Loucy (cell line): ENCODE measurements at regions not wholly inside any gene's neighbourhood (a gene's known extent, or its start where the extent isn't known, plus 50 kb on each side); places are given as distances from the start of the nearest gene placed in this dataset.

Experiments used
- H2AFZ ChIP-seq: fragments of 200-600 bp; sonication (generic); 2 replicates; pipeline ENCODE4 v1.6.0; 2016; ENCODE audit warnings: antibody characterized with exemption, mild to moderate bottlenecking, low read length, moderate library complexity
- H3F3A ChIP-seq: fragments of 200-600 bp; 2 replicates; pipeline ENCODE4 v1.6.0; 2016; ENCODE audit warnings: antibody characterized with exemption, low read depth, mild to moderate bottlenecking
- H3K27me3 ChIP-seq: fragments of 200-600 bp; sonication (generic); 2 replicates; pipeline ENCODE4 v1.6.1; 2014; ENCODE audit warnings: low read length, mild to moderate bottlenecking; ENCODE audit not compliant: insufficient read depth, poor library complexity, severe bottlenecking
- H3K36me3 ChIP-seq: fragments of 200-600 bp; sonication (generic); 2 replicates; pipeline ENCODE4 v1.6.1; 2016; ENCODE audit warnings: low read length; ENCODE audit not compliant: insufficient read depth
- H3K4me1 ChIP-seq: fragments of 200-600 bp; sonication (generic); 2 replicates; pipeline ENCODE4 v1.5.1; 2014; ENCODE audit warnings: low read length, mild to moderate bottlenecking; ENCODE audit not compliant: insufficient read depth, poor library complexity, severe bottlenecking
- H3K4me2 ChIP-seq: fragments of 200-600 bp; sonication (generic); 2 replicates; pipeline ENCODE4 v1.6.0; 2014; ENCODE audit warnings: antibody characterized with exemption, low read length, low read depth, mild to moderate bottlenecking; ENCODE audit not compliant: poor library complexity, severe bottlenecking
- H3K4me3 ChIP-seq: fragments of 200-600 bp; sonication (generic); 2 replicates; pipeline ENCODE4 v1.5.1; 2014; ENCODE audit warnings: low read length, mild to moderate bottlenecking, mixed read lengths; ENCODE audit not compliant: poor library complexity, severe bottlenecking
- H3K79me2 ChIP-seq: fragments of 200-600 bp; sonication (generic); 2 replicates; pipeline ENCODE4 v1.6.1; 2014; ENCODE audit warnings: low read length; ENCODE audit not compliant: insufficient read depth
- H3K9ac ChIP-seq: fragments of 200-600 bp; sonication (generic); 2 replicates; pipeline ENCODE4 v1.6.0; 2014; ENCODE audit warnings: mild to moderate bottlenecking, low read depth, low read length, moderate library complexity; ENCODE audit not compliant: poor library complexity, severe bottlenecking
- H3K9me2 ChIP-seq: fragments of 200-600 bp; sonication (generic); replicated peaks from 2 replicates; pipeline ENCODE4 v1.6.1; 2016; ENCODE audit warnings: low read depth, low read length, mixed read lengths
- H3K9me3 ChIP-seq: fragments of 200-600 bp; sonication (generic); 2 replicates; pipeline ENCODE4 v1.6.1; 2014; ENCODE audit warnings: mild to moderate bottlenecking, antibody characterized with exemption, low read length, low read depth; ENCODE audit not compliant: insufficient read depth
- H4K20me1 ChIP-seq: fragments of 200-600 bp; sonication (generic); 2 replicates; pipeline ENCODE4 v1.6.0; 2014; ENCODE audit warnings: antibody characterized with exemption, low read length, mild to moderate bottlenecking; ENCODE audit not compliant: insufficient read depth, poor library complexity, severe bottlenecking
- CTCF ChIP-seq: fragments of 200-600 bp; sonication (generic); conservative IDR thresholded peaks from 2 replicates; pipeline ENCODE4 v1.5.1; 2014; ENCODE audit warnings: mild to moderate bottlenecking, antibody characterized with exemption, low read length
- EZH2phosphoT487 ChIP-seq: fragments of 200-600 bp; IDR thresholded peaks from 2 replicates; pipeline ENCODE4 v1.6.1; 2018; ENCODE audit warnings: antibody characterized with exemption, mild to moderate bottlenecking, moderate library complexity, borderline replicate concordance

- Histone ChIP-seq H3F3A (no peaks in the 10 kb centered on the region), H3K36me3 (no peaks in the 10 kb centered on the region), H3K4me2 (no peak overlapping the region), H3K4me3 (no peak overlapping the region), H3K9me3 (peaks cover 4% of the 10 kb centered on the region; the same call in 1 of the 2 replicates), H4K20me1 (no peaks in the 10 kb centered on the region), H3K79me2 (no peaks in the 10 kb centered on the region), H3K4me1 (no peaks in the 10 kb centered on the region), H3K9ac (no peak overlapping the region), H3K9me2 (no peaks in the 10 kb centered on the region), H2AFZ (no peak overlapping the region), H3K27me3 (no peaks in the 10 kb centered on the region)
- TF ChIP-seq EZH2phosphoT487 (no peak), CTCF (no peak)
These were observed 604.1 kb downstream of the MTRR start for GRCh38 chr5:8473016-8473415.

DNA sequence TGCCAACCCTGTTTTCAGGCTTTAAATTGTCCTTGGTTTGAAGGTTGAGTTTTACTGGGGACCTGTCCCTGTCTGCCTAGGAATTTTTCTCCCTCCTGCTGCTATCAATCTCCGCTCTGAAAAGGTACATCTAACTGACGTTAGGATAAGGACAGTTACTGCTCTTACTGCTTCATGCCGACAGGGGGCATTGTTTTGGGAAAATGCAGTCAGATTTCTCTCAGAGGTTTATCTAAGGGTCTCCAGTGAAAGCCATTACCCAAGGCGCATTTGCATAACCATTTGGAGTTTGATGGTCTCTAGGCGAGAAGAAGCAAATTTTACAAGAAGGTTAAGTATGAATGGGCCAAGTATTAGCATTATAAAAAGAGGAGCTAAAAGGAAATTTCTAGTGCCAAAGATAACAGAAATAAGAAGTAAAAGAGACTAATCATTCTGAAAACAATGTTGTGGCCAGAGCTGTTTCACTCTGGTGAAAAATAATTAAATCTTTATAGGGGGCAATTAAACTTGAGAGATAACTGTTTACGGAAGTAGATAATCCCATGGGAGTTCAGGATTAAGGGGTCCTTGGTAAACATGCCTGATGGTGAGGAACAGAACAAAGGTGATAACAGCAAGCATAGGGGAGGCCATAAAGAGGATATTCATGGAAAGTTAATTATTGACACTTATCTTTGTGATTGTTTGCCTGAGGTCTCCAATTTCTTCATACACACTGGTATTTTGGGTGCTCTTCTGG is 605.0 kb downstream of the MTRR start:
- H3K4me2 ChIP-seq: no peak overlapping the region
- H3K9me3 ChIP-seq: peaks cover 4% of the 10 kb centered on the region; the same call in 1 of the 2 replicates
- no peaks in the 10 kb centered on the region for H4K20me1 ChIP-seq

GRCh38 chr5:8474569-8474930 is 605.6 kb downstream of the MTRR start:
- no peak overlapping the region for H3K4me2 ChIP-seq
- H3K4me1 ChIP-seq: no peaks in the 10 kb centered on the region
- no peaks in the 10 kb centered on the region for H3K36me3 ChIP-seq
- no peak overlapping the region for H3K4me3 ChIP-seq
- H4K20me1 ChIP-seq: no peaks in the 10 kb centered on the region
- H3K79me2 ChIP-seq: no peaks in the 10 kb centered on the region
- no peaks in the 10 kb centered on the region for H3K27me3 ChIP-seq
- H2AFZ ChIP-seq: no peak overlapping the region
- peaks cover 4% of the 10 kb centered on the region; the same call in 1 of the 2 replicates for H3K9me3 ChIP-seq
- no peaks in the 10 kb centered on the region for H3F3A ChIP-seq
- H3K9ac ChIP-seq: no peak overlapping the region
- H3K9me2 ChIP-seq: no peaks in the 10 kb centered on the region
- TF ChIP-seq EZH2phosphoT487: no peak
- no peak for TF ChIP-seq CTCF

More for the DNA sequence above, 605.0 kb downstream of the MTRR start:
- no peaks in the 10 kb centered on the region for H3K36me3 ChIP-seq
- TF ChIP-seq EZH2phosphoT487: no peak
- TF ChIP-seq CTCF: no peak
- no peaks in the 10 kb centered on the region for H3K79me2 ChIP-seq
- no peaks in the 10 kb centered on the region for H3K27me3 ChIP-seq
- H3K4me1 ChIP-seq: no peaks in the 10 kb centered on the region
- no peaks in the 10 kb centered on the region for H3F3A ChIP-seq
- no peaks in the 10 kb centered on the region for H3K9me2 ChIP-seq
- no peak overlapping the region for H3K4me3 ChIP-seq
- H3K9ac ChIP-seq: no peak overlapping the region
- H2AFZ ChIP-seq: no peak overlapping the region
